CD14-positive monocyte (primary cell): ENCODE measurements at regions not wholly inside any gene's neighbourhood (a gene's known extent, or its start where the extent isn't known, plus 50 kb on each side); places are given as distances from the start of the nearest gene placed in this dataset.
A peak's percentile ranks its signal among the peaks of the same experiment; 100 is the strongest.

Experiments used
- DNase-seq, 3 donors: peaks; one replicate each; pipeline ENCODE4 v3.0.0-alpha.2; 2011 to 2022
- H2AFZ ChIP-seq: 2 replicates; pipeline ENCODE4 v1.6.0; 2012; ENCODE audit warnings: mild to moderate bottlenecking, low read depth, low read length, inconsistent platforms; ENCODE audit not compliant: insufficient read depth, poor library complexity, severe bottlenecking
- H3K27ac ChIP-seq, 2 donors: 1 replicate in 1 of 2; 2 replicates in 1 of 2; pipeline ENCODE4 v1.5.1; 2012 to 2013; ENCODE audit warnings: low read length in 2 of 2, control low read depth in 1 of 2, inconsistent platforms in 1 of 2, low read depth in 1 of 2, mild to moderate bottlenecking in 1 of 2
- H3K27me3 ChIP-seq, 2 donors: one replicate each; pipeline versions ENCODE4 v1.6.0 to v1.6.1; 2011 to 2013; ENCODE audit warnings: low read length in 2 of 2; ENCODE audit not compliant: control insufficient read depth in 2 of 2, insufficient read depth in 2 of 2
- H3K36me3 ChIP-seq, 2 donors: replicated peaks in 1 of 2; 1 replicate in 1 of 2; 2 replicates in 1 of 2; pipeline versions ENCODE4 v1.5.1 to v1.6.1; 2012 to 2013; ENCODE audit warnings: low read length in 2 of 2, control low read depth in 1 of 2, inconsistent platforms in 1 of 2, mild to moderate bottlenecking in 1 of 2; ENCODE audit not compliant: insufficient read depth in 2 of 2, control insufficient read depth in 1 of 2
- H3K4me1 ChIP-seq, 2 donors: 1 replicate in 1 of 2; 2 replicates in 1 of 2; pipeline versions ENCODE4 v1.5.1 to v1.6.1; 2012 to 2013; ENCODE audit warnings: low read length in 2 of 2, control low read depth in 1 of 2, inconsistent platforms in 1 of 2, mild to moderate bottlenecking in 1 of 2, moderate library complexity in 1 of 2; ENCODE audit not compliant: insufficient read depth in 2 of 2, control insufficient read depth in 1 of 2
- H3K4me2 ChIP-seq: replicated peaks from 2 replicates; pipeline ENCODE3; 2012; ENCODE audit warnings: low read length, moderate library complexity, mild to moderate bottlenecking; ENCODE audit not compliant: poor library complexity, severe bottlenecking; ENCODE audit errors: extremely low read depth
- H3K4me3 ChIP-seq, 3 experiments: fragments of 200-600 bp in 1 of 3; sonication (generic) in 1 of 3; replicated peaks in 1 of 3; 1 replicate in 2 of 3; 2 replicates in 1 of 3; pipeline ENCODE4 v1.5.1; 2011 to 2013; ENCODE audit warnings: low read length in 3 of 3, mild to moderate bottlenecking in 3 of 3, control low read depth in 2 of 3, low read depth in 2 of 3, inconsistent platforms in 1 of 3, moderate library complexity in 1 of 3
- H3K79me2 ChIP-seq: 2 replicates; pipeline ENCODE4 v1.6.0; 2012; ENCODE audit warnings: mild to moderate bottlenecking, control low read depth, inconsistent platforms, low read length, moderate library complexity; ENCODE audit not compliant: insufficient read depth
- H3K9ac ChIP-seq: 2 replicates; pipeline ENCODE4 v1.6.0; 2017; ENCODE audit warnings: low read length, mild to moderate bottlenecking; ENCODE audit not compliant: insufficient read depth, poor library complexity, severe bottlenecking
- H3K9me3 ChIP-seq, 2 donors: replicated peaks in 1 of 2; 1 replicate in 1 of 2; 2 replicates in 1 of 2; pipeline versions ENCODE4 v1.5.1 to v1.6.1; 2012 to 2013; ENCODE audit warnings: low read length in 2 of 2, control low read depth in 1 of 2; ENCODE audit not compliant: control insufficient read depth in 1 of 2, insufficient read depth in 1 of 2
- H4K20me1 ChIP-seq: 2 replicates; pipeline ENCODE4 v1.6.0; 2012; ENCODE audit warnings: mild to moderate bottlenecking, low read length, control low read depth, moderate library complexity; ENCODE audit not compliant: insufficient read depth
- H3K27ac Mint-ChIP-seq, 7 donors: one replicate each; pipeline ENCODE4 v1.8.0; 2020; ENCODE audit warnings: mild to moderate bottlenecking in 7 of 7, mixed read lengths in 7 of 7, moderate library complexity in 6 of 7, inconsistent platforms in 2 of 7
- H3K27me3 Mint-ChIP-seq, 3 donors: one replicate each; pipeline ENCODE4 v1.8.0; 2021 to 2022; ENCODE audit warnings: low read depth in 3 of 3, mild to moderate bottlenecking in 3 of 3, mixed read lengths in 3 of 3, moderate library complexity in 3 of 3, inconsistent platforms in 1 of 3
- H3K36me3 Mint-ChIP-seq, 2 donors: one replicate each; pipeline ENCODE4 v1.8.0; 2020; ENCODE audit warnings: mixed read lengths in 2 of 2, inconsistent platforms in 1 of 2, mild to moderate bottlenecking in 1 of 2
- H3K4me1 Mint-ChIP-seq: one replicate; pipeline ENCODE4 v1.8.0; 2020; ENCODE audit warnings: mild to moderate bottlenecking, mixed read lengths
- H3K4me3 Mint-ChIP-seq, 2 donors: one replicate each; pipeline ENCODE4 v1.8.0; 2020; ENCODE audit warnings: mild to moderate bottlenecking in 2 of 2, mixed read lengths in 2 of 2, moderate library complexity in 1 of 2
- H3K9me3 Mint-ChIP-seq, 7 donors: one replicate each; pipeline ENCODE4 v1.8.0; 2020 to 2022; ENCODE audit warnings: mixed read lengths in 7 of 7, mild to moderate bottlenecking in 6 of 7, moderate library complexity in 6 of 7, inconsistent platforms in 2 of 7
- CTCF ChIP-seq: fragments of 200-600 bp; IDR thresholded peaks from one replicate; pipeline ENCODE4 v1.8.0; 2022; ENCODE audit warnings: antibody characterized with exemption, mild to moderate bottlenecking
- WGBS: methylation state at CpG from one replicate; pipeline ENCODE4 v1.1.5; 2013; ENCODE audit warnings: missing lambda C conversion rate; ENCODE audit not compliant: insufficient coverage; 5-methylcytosine and 5-hydroxymethylcytosine counted together
- intact Hi-C, 2 donors: fragments of 100-400 bp; cut with micrococcal nuclease; formaldehyde crosslinking; loops; one replicate each; pipeline versions ENCODE4 v1.15.0 to v1.15.1; 2023

- H3K4me3 Mint-ChIP-seq = peak overlapping the region in 1 of 2 donors; percentile 7
- peaks cover 20 to 21% of the 10 kb centered on the region in 2 donors for H3K4me1 ChIP-seq
- H3K27ac Mint-ChIP-seq = peak overlapping the region in 2 of 7 donors; percentile 30 to 75
- no peak for TF ChIP-seq CTCF
- no peaks in the 10 kb centered on the region for H3K36me3 ChIP-seq
- no peaks in the 10 kb centered on the region for H3K36me3 Mint-ChIP-seq
- no peak overlapping the region for H3K9ac ChIP-seq
- intact Hi-C loops = no loop called here
- no peak overlapping the region for H3K4me3 ChIP-seq
- H3K27me3 Mint-ChIP-seq = peaks cover 0 to 3% (median 2%) of the 10 kb centered on the region in 3 donors
- H3K9me3 ChIP-seq = no peaks in the 10 kb centered on the region
- peaks cover 20% of the 10 kb centered on the region for H3K4me1 Mint-ChIP-seq
- H3K4me2 ChIP-seq = no peak overlapping the region
- DNase-seq = no peak
- peaks cover 0 to 2% (median 0%) of the 10 kb centered on the region in 7 donors for H3K9me3 Mint-ChIP-seq
- H4K20me1 ChIP-seq = no peaks in the 10 kb centered on the region
- H3K27me3 ChIP-seq = no peaks in the 10 kb centered on the region
- H2AFZ ChIP-seq = no peak overlapping the region
- no peak overlapping the region for H3K27ac ChIP-seq
- H3K79me2 ChIP-seq = no peaks in the 10 kb centered on the region
Observed at GRCh38 chr1:59070610-59071009, 226.3 kb upstream of the FGGY start.

GRCh38 chr1:59071289-59071688, 225.6 kb upstream of the FGGY start:
- peak overlapping the region; percentile 32 for H3K4me2 ChIP-seq
- peak overlapping the region in 6 of 7 donors; percentile 40 to 92 (median 63) for H3K27ac Mint-ChIP-seq
- DNase-seq = peak; percentile 16 to 58 (median 48)
- peak overlapping the region in 1 of 2 donors; percentile 68 for H3K4me3 Mint-ChIP-seq
- TF ChIP-seq CTCF = no peak
- WGBS = 0% methylated on average over 2 of the region's 5 CpGs
- no peaks in the 10 kb centered on the region for H3K27me3 ChIP-seq
- peak overlapping the region in 1 of 3 experiments; percentile 1 for H3K4me3 ChIP-seq
- H3K36me3 Mint-ChIP-seq = no peaks in the 10 kb centered on the region
- H3K27me3 Mint-ChIP-seq = peaks cover 0 to 3% (median 2%) of the 10 kb centered on the region in 3 donors
- intact Hi-C loops = no loop called here
- peaks cover 0 to 2% (median 0%) of the 10 kb centered on the region in 7 donors for H3K9me3 Mint-ChIP-seq
- no peak overlapping the region for H3K9ac ChIP-seq
- H4K20me1 ChIP-seq = no peaks in the 10 kb centered on the region
- H2AFZ ChIP-seq = no peak overlapping the region
- peaks cover 20 to 21% of the 10 kb centered on the region in 2 donors for H3K4me1 ChIP-seq
- no peaks in the 10 kb centered on the region for H3K9me3 ChIP-seq
- H3K4me1 Mint-ChIP-seq = peaks cover 20% of the 10 kb centered on the region
- no peaks in the 10 kb centered on the region for H3K36me3 ChIP-seq
- no peak overlapping the region for H3K27ac ChIP-seq
- H3K79me2 ChIP-seq = no peaks in the 10 kb centered on the region
